ENCODE measurements at regions not wholly inside any gene's neighbourhood (a gene's known extent, or its start where the extent isn't known, plus 50 kb on each side); places are given as distances from the start of the nearest gene placed in this dataset.

- H3K9me3 ChIP-seq = no peaks in the 10 kb centered on the region
- no peak overlapping the region for H3K4me3 ChIP-seq
- DNase-seq (no peak), FAIRE-seq (no peak), ATAC-seq (no peak)
- H3K27me3 ChIP-seq = no peaks in the 10 kb centered on the region
- no peak overlapping the region for H3K27ac ChIP-seq
- intact Hi-C loops (cut with DNase I) = no loop called here
- H3K36me3 ChIP-seq = no peaks in the 10 kb centered on the region
- 56 to 76% methylated on average over 2 of the region's 2 CpGs for WGBS, 2 donors
- TF ChIP-seq CTCF (IDR thresholded peaks at IDR 0.05) = no peak
- no peaks in the 10 kb centered on the region for H3K4me1 ChIP-seq
Observed at GRCh38 chr11:10622108-10622507, 53.6 kb upstream of the LYVE1 start.

DNA sequence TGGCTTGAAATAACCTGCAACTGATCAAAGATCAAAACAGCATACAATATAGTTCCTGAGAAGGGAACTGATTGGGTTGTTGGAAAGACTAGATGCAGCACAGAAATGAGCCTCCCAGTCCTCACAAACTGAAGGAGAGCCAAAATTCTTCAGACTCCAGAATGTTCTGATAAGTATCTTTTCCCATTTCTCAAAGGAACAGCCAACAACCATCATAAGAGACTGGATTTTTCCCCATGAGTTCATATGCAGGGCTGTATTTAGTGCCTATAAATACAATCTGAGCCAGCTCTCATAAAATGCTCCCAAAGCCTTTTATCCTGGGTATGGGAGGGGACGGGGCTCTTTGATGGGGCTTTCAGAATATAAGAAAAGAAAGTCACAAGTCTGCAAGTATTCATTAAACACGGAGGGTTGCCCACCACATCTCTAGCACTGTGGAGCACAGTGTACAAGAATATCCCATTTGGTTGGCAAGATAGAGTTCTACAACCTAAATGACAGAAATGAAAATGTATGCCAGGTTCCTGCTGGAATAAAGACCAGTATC, 50.7 kb upstream of the LYVE1 start:
- H3K36me3 ChIP-seq = no peaks in the 10 kb centered on the region
- no peaks in the 10 kb centered on the region for H3K27me3 ChIP-seq
- H3K4me1 ChIP-seq = no peaks in the 10 kb centered on the region
- ATAC-seq (no peak), DNase-seq (no peak), FAIRE-seq (no peak)
- intact Hi-C loops (cut with DNase I) = no loop called here
- H3K9me3 ChIP-seq = no peaks in the 10 kb centered on the region
- no peak overlapping the region for H3K4me3 ChIP-seq
- TF ChIP-seq CTCF (IDR thresholded peaks at IDR 0.05) = no peak
- H3K27ac ChIP-seq = no peak overlapping the region
- 75 to 90% methylated on average over 2 of the region's 2 CpGs for WGBS, 2 donors

- intact Hi-C loops (cut with DNase I) = no loop called here
- ATAC-seq (no peak), FAIRE-seq (no peak), DNase-seq (no peak)
- H3K36me3 ChIP-seq = no peaks in the 10 kb centered on the region
- no peaks in the 10 kb centered on the region for H3K9me3 ChIP-seq
- H3K27me3 ChIP-seq = no peaks in the 10 kb centered on the region
- 90 to 96% methylated on average over 3 of the region's 3 CpGs for WGBS, 2 donors
- H3K4me1 ChIP-seq = no peaks in the 10 kb centered on the region
- H3K4me3 ChIP-seq = no peak overlapping the region
- no peak overlapping the region for H3K27ac ChIP-seq
- no peak for TF ChIP-seq CTCF (IDR thresholded peaks at IDR 0.05)
Observed at GRCh38 chr11:10618490-10618889, 50.0 kb upstream of the LYVE1 start.
